Tibial nerve (tissue), 3 donors: ENCODE measurements at regions not wholly inside any gene's neighbourhood (a gene's known extent, or its start where the extent isn't known, plus 50 kb on each side); places are given as distances from the start of the nearest gene placed in this dataset.

Source experiments
- POLR2A ChIP-seq, 2 donors: fragments of 450-650 bp; IDR thresholded peaks; one replicate each; pipeline ENCODE4 v1.6.1; 2017; ENCODE audit warnings: antibody characterized with exemption in 2 of 2, mild to moderate bottlenecking in 2 of 2, moderate library complexity in 2 of 2
- TF ChIP-seq, protein P1 (sequence below), 5 experiments: fragments of 200-600 bp in 3 of 5; fragments of 450-650 bp in 2 of 5; sonication (generic) in 3 of 5; IDR thresholded peaks; one replicate each; pipeline ENCODE4 v1.5.1; 2016 to 2019; ENCODE audit warnings: antibody characterized with exemption in 5 of 5, mild to moderate bottlenecking in 3 of 5, moderate library complexity in 2 of 5

- TF ChIP-seq, protein P1, sequence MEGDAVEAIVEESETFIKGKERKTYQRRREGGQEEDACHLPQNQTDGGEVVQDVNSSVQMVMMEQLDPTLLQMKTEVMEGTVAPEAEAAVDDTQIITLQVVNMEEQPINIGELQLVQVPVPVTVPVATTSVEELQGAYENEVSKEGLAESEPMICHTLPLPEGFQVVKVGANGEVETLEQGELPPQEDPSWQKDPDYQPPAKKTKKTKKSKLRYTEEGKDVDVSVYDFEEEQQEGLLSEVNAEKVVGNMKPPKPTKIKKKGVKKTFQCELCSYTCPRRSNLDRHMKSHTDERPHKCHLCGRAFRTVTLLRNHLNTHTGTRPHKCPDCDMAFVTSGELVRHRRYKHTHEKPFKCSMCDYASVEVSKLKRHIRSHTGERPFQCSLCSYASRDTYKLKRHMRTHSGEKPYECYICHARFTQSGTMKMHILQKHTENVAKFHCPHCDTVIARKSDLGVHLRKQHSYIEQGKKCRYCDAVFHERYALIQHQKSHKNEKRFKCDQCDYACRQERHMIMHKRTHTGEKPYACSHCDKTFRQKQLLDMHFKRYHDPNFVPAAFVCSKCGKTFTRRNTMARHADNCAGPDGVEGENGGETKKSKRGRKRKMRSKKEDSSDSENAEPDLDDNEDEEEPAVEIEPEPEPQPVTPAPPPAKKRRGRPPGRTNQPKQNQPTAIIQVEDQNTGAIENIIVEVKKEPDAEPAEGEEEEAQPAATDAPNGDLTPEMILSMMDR (IDR thresholded peaks at IDR 0.05): no peak
- TF ChIP-seq POLR2A (IDR thresholded peaks at IDR 0.05): no peak
These were observed 415.2 kb upstream of the SGCG start for GRCh38 chr13:22765547-22765946.
